NCI-H2029 treated with DMSO at 0.1 percent for 48 hours (cell line): ENCODE measurements at regions not wholly inside any gene's neighbourhood (a gene's known extent, or its start where the extent isn't known, plus 50 kb on each side); places are given as distances from the start of the nearest gene placed in this dataset.
A peak's percentile ranks its signal among the peaks of the same experiment; 100 is the strongest.

ENCODE experiments used
- DNase-seq: peaks from one replicate; lab custom pipeline; 2025; lab: John Stamatoyannopoulos, UW

- peak; percentile 58 for DNase-seq
Measured at GRCh38 chr4:15231265-15232091, 196.4 kb upstream of the C1QTNF7 start.

DNA sequence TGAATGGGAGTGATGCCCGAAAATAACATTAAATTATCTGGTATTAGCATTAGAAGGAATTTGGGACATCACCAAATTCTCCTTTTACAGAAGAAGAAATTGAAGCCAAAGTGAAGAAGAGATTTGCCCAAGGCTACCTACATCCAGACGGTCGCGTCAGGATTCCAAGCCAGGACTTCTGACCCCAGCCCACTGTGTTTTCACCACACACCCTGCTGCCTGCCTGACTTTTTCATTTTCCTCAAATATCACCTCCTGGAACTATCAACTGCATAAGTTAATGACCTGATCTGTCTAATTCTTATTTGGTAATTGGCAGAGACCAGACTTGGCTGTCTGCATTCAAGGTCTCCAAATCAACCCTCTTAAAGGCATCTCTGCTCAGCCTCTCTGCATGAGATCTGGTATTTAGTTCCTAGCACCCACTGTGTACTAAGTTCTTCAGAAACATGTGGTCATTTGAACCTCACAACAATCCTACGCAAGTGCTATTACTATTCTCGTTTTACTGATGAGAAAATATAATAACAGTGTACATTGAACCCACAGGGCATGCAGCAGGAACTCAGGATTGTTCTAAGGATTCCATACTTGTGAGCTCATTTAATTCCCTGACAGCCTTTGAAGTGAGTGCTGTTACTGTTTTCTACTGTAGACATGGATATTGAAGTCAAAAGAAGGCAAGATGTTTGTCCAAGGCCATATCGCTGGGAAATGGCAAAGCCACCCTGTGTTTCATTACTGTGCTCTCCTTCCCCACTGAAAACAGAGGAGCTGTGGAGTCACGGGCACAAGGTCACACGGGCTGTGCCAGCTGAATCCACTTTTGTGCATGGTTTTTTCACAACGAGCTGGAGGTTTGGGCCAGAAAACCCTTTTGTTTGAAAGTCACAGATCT is 195.2 kb upstream of the C1QTNF7 start:
- DNase-seq: no peak

GRCh38 chr4:15233264-15233597 is 194.6 kb upstream of the C1QTNF7 start:
- peak; percentile 18 for DNase-seq

DNA sequence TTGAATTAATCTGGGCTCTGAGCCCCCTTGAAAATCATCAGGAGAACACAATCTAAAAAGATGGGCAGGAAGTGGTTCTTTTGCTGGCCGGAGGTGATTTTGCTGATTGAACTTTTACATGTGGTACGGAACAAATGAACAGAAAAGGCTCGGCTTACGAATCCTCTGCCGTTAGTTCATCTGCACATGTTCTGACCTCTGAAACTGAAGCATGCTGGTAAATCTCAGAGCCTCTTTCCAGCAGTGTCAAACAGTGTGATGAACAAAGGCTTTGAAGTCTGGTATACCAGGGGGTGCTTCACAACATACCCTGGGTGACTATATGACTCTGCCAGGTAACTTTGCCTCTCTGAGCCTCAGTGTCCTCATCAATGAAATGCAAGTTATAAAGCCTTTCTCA is 194.2 kb upstream of the C1QTNF7 start:
- DNase-seq: no peak

DNA sequence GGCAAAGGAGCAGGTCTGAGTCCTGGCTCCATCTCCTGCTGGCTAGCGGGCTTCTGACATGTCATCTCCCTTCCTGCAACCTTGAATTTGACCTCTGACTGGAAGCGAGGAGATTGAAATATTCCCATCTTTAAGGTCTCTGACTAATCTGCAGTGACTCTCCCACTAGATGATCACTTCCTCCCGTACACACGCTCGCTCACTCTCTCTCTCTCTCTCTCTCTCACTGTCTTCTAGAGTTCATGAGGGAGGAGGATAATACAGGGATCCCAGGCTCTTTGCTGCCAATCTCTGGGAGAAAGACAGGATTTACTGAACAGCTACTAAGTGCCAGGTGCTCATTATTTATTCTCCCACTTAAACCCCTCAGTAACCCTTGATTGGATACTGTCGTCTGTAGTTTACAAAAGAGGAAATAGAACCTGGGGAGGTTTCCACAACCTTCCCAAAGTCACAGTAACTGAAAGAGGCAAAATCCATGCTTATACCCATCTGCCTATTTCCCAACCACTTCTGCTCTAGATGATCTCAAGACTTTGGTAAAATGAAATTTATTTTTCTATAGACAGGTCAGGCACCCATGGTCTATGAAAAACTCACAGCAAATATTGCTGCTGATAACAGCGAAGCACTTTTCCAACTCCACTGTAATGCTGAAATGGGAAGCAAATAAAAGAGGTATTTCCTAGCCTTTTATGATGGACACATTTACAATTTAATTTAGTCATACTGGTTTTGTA is 193.5 kb upstream of the C1QTNF7 start:
- no peak for DNase-seq

GRCh38 chr4:15234856-15235126 is 193.0 kb upstream of the C1QTNF7 start:
- no peak for DNase-seq

DNA sequence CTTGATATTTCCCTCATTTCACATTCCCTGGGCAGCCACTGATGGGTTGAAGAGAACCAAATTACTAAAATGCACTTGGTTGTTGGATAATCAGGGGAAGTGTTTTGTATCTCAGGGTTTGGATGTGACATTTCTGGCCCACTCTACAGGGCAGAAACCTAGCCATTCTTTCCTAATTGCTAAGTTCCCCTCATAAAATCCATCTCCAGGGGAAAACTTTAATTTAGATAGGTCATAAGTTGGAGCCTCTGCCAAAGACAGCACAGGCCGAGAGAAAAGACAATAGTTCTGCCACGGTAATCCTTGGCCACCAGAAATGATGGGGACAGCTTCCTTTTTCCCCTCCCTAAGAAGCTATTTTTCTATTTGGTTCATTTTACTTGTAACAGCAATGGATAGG is 192.7 kb upstream of the C1QTNF7 start:
- no peak for DNase-seq

- no peak for DNase-seq
Measured at GRCh38 chr4:15237648-15238230, 190.1 kb upstream of the C1QTNF7 start.

- DNase-seq: no peak
Measured at GRCh38 chr4:15238720-15239119, 189.1 kb upstream of the C1QTNF7 start.

GRCh38 chr4:15239866-15240265 is 188.0 kb upstream of the C1QTNF7 start:
- DNase-seq: no peak

DNA sequence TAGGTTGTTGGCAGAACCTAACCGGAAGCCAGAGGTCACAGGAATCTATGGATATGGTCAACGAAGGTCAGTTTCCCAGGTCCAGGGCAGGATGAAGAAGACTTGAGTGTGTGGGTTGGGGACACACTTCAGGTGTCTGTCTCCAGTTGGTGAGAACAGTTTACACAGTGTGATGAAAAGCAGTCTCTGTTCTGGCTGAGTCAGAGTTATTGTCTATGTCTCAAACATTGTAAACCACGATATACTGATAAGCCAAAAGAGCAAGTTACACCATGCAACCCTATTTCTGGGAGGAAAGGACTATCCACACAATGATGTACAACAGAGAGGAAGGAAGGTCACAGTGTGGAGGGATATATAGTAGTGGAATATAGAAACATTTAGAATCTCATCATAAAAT is 187.1 kb upstream of the C1QTNF7 start:
- no peak for DNase-seq

GRCh38 chr4:15242021-15242420 is 185.8 kb upstream of the C1QTNF7 start:
- DNase-seq: no peak

DNA sequence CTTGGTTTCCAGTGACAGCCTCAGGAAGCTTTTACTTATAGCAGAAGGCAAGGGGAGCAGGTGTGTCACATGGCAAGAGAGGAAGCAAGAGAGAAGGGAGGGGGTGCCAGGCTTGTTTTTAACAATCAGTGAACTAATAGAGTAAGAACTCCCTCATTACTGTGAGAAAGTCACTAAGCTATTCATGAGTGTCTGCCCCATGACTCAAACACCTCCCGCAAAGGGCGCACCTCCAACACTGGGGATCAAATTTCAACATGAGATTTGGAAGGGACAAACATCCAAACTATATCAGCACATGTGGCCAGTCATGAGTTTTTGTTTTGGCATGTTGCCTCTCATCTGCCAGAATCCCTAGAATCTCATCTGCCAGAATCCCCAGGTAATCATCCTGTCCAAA is 183.5 kb upstream of the C1QTNF7 start:
- no peak for DNase-seq

- DNase-seq: no peak
Measured at GRCh38 chr4:15245006-15245530, 182.8 kb upstream of the C1QTNF7 start.

DNA sequence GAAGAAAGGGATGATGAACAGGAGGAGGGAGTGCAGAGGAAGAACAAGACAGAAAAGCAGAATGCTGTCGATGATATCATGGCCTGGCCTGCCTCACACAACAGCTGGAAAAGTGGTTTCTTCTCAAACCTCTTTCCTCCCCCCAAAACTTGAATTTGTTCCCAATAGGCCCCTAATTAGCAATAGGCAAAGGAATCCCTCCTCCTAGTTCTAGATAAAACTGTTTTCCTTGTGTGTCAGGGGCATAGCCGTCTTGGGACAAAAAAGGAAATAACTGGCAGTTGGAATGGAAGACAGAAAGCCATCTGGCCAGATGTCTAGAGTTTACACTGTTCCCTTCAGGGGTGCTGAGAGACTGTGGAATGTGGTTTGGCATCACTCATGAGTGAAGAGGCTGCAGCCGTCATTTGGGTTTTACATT is 177.8 kb upstream of the C1QTNF7 start:
- DNase-seq: no peak

- no peak for DNase-seq
Measured at GRCh38 chr4:15253349-15253748, 174.5 kb upstream of the C1QTNF7 start.

DNA sequence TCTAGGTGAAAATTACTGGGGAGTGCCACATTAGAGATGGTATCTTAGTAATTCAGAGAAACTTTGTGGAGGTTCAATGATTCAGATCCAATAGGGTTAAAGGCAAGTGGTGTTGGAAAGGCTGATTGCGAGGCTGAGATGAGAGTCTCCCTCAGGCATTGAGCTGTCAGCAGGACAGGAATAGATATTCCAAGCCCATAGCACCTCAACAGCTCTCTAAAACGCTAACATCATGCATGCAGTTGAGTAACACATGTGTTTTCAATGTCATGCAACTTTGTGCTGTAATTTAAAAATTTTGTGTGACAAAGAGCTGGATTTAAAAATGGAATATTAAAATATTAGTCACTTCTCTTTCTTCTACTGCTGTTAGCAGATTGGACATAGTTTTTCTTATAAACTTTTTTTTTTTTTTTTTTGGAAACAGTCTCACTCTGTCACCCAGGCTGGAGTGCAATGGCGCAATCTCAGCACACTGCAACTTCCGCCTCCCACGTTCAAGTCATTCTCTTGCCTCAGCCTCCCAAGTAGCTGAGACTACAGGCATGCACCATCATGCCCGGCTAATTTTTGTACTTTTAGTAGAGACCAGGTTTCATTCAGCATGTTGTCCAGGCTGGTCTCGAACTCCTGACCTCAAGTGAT is 173.5 kb upstream of the C1QTNF7 start:
- DNase-seq: no peak

- DNase-seq: no peak
Measured at GRCh38 chr4:15255537-15255936, 172.3 kb upstream of the C1QTNF7 start.

GRCh38 chr4:15260758-15261157 is 167.1 kb upstream of the C1QTNF7 start:
- DNase-seq: no peak

- DNase-seq: no peak
Measured at GRCh38 chr4:15262396-15262795, 165.4 kb upstream of the C1QTNF7 start.

- DNase-seq: no peak
Measured at GRCh38 chr4:15270201-15270600, 157.6 kb upstream of the C1QTNF7 start.

- DNase-seq: no peak
Measured at GRCh38 chr4:15286041-15286440, 141.8 kb upstream of the C1QTNF7 start.
